Mesenteric fat pad (tissue), 1 donor: ENCODE measurements at regions not wholly inside any gene's neighbourhood (a gene's known extent, or its start where the extent isn't known, plus 50 kb on each side); places are given as distances from the start of the nearest gene placed in this dataset.
"Not testable (repeated sequence)": the region's sequence is repeated elsewhere in the genome, so short reads cannot be mapped to it uniquely, and the experiment has no call there.

Experiments used
- DNase-seq: peaks from one replicate; pipeline ENCODE4 v3.0.0-alpha.2; 2020; ENCODE audit warnings: low spot score
- donor health status: DM: yes; HTN: yes; CAD: no.

DNA sequence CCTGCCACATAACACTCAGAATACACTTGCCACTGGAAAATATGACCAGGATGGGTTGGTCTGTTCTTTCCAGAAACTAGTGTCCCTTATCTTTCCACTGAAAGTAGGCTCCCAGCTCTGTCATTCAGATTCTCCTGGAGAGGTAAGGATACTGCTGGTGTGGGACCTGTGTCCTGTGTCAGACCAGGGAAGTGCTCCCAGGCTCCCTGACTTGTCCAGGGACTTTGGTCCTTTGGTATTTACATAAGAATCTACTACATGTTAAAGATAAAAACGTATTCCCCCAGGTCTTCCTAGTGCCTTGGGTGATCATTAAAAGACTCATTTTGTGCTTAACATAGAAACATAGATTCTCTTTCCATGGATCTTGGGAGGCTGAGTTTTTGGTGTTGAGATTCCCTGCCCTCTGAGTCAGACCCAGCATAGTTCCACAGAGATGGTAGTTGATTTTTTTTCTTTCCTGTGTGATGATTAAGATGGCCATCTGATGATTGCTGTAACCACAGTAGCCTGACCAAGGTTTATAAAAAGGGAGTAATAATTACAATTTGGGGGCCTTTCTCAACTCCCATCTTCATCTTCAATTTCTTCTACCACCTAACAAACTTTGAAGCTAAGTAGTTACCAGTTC, 159.8 kb upstream of the JADE1 start:
- DNase-seq: no peak

DNA sequence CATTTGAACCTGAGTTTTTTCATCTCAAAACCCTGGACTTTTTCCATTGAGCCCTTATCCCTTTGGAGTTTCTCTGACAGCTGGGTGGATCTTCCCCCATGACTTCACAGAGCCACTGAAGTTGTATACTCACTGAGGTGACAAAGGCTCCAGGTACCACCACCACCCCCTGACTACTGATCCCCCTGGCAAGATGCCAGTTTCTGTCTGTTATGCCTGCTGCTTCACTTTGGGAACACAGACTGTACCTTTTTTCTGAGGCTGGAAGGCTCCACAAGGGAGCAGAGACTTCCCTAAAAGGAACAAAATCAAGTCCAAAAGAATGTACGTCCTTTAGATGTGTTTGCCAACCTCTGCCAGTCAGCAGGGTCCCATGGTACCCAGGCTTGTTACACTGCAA, 160.3 kb upstream of the JADE1 start:
- DNase-seq: no peak

DNA sequence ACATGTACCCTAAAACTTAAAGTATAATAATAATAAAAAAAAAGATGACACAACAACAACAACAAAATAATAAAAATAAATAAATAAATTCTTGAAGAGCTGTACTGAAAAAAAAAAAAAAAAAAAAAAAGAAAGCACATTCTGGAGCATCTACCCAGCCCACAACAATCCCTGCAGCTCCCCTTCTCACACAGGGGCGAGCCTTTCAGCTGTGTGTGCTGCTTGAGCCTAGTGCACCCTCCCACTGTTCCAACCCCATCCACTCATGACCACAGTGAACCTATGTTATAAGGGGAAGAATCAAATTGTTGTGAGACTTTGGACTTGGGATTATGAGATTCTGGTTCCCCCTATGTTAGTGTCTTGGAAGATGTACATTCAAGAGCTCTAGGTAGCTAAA, 161.5 kb upstream of the JADE1 start:
- DNase-seq: no peak

DNA sequence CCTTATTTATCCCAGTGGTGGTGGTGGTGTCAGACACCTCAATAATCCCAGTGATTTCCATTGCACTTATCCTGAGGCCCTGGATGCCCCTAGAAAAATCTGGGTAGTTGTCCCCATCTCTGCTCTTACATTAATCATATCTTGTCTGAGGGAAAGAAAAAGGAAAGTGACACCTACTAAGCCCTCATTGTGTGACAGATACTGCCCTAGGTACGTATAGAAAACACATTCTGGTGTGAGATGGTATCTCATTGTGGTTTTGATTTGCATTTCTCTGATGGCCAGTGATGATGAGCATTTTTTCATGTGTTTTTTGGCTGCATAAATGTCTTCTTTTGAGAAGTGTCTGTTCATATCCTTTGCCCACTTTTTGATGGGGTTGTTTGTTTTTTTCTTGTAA, 162.6 kb upstream of the JADE1 start:
- not testable (repeated sequence) for DNase-seq

DNA sequence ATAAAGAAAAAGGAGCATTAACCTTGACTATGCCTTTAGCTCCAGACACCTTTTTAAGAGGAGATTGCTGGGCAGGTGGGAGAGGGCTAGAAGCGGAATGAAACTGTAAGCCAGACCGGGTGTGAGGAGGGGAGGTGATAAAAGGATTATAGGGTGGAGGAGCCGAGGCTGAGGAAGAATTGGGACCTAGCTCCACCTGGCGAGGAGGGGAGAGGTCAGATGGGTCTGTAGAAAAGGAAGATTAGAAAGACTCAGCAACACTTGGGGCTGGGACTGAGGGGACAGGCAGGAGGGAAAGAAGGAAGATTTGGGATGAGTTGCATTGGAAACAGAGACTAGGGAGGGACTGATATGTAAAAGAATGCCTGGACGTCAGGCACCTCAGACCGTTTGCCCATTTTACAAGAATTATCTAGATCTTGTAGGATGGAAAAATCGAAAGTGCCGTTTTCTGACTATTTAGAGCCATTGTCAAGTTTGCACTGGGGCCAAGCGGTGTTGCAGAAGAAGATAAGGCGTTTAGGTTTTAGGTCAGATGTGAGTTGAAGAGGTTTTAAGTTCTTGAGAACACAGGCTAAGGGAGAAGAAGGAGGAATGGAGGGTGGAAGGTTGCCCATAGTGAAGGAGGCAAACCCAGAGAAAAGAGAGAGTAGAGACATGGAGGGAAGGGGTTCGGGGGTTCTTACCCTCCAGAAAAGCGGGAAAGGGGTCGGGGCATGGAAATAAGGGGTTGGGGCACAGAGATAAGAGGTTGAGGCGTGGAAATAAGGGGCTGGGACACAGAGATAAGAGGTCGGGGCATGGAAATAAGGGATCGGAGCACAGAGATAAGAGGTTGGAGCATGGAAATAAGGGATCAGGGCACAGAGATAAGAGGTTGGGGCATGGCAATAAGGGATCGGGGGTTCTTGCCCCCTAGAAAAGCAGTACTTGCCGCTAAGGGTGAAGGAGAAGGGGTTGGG, 164.5 kb upstream of the JADE1 start:
- DNase-seq: not testable (repeated sequence)

DNA sequence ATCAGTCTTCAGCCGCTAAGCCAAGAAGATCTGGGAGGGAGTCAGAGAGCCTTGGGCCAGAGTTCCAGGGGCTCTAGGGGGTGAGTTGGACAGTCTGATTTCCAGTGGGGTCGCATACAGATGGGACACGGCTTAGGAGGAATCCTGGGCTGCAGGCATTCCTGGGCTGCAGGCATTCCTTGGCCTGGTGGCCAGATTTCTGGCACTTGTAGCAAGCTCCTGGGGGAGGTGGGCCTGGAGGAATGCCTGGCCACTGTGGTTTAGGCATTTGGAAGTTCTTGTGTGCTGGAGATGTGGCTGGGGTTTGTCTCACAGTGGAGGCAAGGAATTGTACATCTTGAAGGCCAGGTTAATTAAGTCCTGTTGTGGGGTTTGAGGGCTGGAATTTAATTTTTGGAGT, 165.4 kb upstream of the JADE1 start:
- DNase-seq: not testable (repeated sequence)

DNA sequence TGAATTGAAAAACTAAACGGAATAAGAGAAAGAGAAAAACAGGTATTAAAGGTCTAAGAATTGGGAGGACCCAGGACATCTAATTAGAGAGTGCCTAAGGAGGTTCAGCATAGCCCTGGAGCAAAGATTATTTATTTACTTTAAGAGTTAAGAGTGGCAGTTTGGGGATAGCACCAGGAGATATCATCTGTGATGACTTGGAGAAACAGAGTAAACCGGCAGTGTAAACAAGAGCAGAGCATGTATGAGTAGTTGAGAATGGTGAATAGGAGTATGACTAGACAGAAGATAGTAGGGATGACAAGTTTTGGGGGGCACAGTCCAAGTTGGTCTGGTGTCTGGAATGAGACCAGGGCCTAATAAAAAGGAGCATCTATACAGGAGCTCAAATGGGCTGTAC, 167.9 kb upstream of the JADE1 start:
- DNase-seq: not testable (repeated sequence)

DNA sequence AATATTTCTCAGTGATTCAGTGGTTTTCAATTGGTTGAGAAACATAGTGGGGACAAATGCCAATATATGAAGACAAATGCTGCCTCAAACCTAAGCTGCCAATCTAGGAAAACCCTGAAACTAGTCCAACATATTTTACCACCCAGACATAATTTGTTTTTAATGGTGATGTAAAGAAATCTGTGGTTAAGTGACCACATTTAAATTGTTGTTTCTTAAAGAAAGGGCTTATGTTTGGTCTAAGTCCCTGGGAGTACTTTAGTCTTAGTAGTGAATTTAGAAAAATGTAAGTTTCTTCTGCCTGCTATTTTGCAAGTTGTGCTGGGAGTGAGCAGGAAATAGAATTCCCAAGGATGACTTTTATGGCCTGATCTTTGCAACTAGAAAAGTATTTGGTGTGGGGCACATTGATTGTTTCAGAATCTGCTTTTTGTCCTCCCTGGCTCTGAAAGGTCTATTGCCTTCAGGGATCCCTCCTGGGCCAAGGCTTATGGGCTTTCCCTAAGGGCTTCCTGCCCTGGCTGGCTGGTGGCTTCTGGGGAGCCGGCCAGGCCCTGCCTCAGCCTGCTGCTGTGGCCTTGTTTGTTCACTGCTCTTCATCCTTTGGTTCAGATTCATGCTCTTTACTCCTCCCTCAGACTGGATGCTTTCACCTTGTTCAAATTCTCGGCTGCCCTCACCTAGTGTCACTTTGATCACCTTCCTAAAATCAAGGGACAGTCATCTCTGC, 169.8 kb upstream of the JADE1 start:
- no peak for DNase-seq

DNA sequence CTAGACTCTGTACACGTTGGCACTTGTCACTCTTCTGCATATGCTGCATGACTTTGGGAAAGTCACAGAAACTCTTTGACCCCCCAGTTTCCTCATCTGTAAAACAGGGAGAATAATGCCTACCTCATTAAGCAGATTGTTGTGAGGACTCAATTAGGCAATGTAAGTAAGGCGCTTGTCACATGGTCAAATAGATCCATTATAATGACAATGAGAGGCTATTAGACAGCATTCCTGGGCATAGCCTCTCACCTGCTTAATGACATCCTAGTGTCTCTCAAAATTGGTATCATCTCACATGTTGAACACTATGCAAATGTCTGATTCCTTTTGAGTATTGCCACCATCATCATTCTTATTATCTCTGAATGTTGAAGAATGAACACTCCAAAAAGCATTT, 172.6 kb upstream of the JADE1 start:
- no peak for DNase-seq

DNA sequence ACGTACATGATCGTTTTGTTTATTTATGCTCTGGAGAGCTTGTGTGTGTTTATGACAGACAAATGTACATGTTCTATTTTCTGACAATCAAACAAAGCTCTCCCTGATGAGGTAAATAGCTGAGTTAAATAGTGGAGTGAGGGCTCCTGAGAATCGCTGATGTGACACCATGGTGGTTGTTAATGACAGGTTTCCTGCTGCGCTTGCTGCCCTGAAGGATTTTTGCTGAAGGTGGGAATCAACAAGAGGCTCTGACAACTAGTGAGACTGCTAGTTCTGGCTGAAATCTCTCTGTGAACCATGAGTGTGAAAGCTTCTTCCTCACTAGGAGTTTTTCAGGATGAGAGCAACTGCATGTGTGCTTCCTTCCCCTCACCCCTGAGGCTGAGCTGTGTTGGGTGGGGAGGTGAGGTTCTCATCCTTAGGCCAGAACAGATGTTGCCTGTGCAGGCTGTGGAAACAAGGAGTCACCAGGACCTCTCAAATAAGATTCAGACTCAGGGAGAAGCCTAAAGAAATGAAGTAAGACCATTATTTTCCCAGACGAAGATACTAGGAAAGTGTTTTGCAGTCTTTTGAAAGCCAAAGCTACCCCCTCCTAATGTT, 173.4 kb upstream of the JADE1 start:
- DNase-seq: no peak

DNA sequence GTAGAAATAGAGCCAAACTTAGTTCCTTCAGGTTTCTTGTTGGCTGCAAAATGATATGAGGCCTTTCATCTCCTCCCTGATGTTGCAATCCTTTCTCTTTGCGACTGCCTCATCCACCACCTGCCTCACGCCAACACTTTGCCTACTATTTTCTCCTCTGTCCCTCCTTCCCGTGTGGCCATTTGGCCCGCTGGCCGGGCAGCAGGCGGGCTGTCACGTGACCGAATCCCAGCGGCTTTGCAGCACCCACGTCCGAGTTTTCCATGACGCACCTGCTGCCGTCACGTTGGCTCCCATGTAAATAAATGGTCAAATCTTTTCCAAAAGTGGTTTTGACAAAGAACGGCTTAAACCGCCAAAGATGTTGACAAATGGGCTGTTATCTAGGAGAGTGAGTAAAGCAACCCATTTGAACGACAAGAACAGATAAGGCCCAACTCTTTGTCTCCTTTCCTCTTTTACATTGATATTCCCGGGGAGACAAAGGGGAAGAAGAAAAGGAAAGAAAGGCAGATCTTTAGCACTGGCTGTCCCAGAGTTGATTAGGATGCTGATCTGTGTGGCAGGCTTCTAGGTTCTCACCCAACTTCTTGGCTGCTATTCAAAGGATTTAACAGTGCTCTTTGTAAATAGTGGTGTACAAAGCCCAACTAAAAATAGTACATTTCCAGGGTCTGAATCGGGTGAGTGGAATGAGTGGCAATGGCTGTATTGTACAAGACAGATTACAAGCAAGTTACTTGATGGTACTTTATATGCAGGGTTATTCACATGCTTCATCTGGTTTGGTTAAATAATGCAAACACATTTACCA, 174.2 kb upstream of the JADE1 start:
- no peak for DNase-seq

DNA sequence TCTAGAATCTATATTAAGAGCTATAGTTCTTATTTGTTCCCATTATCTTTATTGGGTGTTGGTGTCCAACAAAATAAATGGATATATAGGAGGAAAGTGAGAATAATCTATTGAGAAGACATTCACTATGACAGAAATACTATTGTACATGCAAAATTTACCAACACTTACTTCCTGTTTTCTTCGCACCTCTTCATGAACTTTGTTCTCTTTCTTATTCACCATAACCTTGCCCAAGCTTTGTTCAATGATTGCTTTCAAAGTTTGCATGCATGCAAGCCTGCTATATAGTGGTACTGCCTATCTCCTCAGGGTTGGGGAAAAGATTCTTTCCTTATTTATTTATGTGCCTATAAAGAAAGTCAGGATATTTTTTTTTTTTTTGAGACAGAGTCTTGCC, 176.4 kb upstream of the JADE1 start:
- no peak for DNase-seq

DNA sequence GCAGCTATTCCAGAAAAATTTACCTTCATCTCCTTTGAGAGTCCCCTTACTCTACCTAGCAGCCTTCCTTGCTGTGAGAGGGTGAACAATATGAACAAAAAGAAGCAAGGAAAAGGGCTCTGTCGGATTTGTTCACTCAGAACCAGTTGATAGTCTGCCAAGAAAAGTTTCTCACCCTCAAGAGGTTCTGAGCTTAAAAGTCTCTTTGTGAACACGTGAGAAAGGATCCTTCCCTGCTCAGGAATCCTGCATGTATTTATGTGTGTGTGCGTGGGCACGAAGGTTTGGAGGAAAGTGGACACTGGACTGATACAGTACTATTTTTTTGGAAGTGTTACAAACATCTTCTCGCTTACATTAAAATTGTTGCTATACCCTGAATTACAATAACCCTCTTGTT, 178.6 kb upstream of the JADE1 start:
- no peak for DNase-seq

DNA sequence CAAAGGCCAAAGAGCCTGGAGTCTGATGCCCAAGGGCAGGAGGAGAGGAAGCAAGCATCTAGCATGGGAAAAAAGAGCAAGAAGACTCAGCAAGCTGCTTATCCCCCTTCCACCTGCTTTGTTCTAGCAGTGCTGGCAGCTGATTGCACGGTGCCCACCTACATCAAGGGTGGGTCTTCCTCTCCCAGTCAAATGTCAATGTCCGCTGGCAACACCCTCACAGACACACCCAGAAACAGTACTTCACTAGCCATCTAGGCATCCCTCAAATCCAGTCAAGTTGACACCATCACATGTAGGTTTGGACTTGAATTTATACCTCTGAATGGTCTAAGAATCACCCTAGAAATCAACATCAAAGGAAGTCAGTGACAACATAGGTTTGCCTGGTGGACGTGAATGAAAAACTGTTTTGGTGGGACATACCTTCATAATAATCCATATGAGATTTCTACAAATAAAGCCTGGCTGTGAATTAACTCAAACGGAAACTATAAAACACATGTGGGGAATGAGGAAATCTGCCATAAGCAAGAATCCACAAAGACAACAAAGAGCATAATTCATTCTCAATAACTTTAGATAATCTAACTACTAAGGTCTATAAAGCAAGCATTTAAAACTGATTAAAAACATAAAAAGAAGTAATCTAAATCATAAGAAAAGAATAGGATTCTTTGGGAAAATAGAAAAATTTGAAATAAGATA, 185.8 kb upstream of the JADE1 start:
- DNase-seq: no peak

DNA sequence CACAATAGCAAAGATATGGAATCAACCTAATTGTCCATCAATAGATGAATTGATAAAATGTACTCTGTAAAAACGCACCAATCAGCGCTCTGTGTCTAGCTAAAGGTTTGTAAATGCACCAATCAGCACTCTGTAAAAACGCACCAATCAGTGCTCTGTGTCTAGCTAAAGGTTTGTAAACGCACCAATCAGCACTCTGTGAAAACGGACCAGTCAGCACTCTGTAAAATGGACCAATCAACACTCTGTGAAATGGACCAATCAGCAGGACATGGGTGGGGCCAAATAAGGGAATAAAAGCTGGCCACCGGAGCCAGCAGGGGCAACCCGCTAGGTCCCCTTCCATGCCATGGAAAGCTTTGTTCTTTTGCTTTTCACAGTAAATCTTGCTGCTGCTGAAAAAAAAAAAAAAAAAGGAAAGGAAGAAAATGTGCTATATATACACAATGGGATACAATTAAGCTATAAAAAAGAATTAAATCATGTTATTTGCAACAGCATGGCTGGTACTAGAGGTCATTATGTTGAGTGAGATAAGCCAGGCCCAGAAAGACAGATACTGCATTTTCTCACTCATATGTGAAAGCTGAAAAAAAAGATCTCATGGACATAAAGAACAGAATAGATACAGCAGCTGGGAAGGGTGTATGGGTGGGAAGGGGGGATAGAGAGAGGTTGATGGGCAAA, 189.1 kb upstream of the JADE1 start:
- DNase-seq: not testable (repeated sequence)

DNA sequence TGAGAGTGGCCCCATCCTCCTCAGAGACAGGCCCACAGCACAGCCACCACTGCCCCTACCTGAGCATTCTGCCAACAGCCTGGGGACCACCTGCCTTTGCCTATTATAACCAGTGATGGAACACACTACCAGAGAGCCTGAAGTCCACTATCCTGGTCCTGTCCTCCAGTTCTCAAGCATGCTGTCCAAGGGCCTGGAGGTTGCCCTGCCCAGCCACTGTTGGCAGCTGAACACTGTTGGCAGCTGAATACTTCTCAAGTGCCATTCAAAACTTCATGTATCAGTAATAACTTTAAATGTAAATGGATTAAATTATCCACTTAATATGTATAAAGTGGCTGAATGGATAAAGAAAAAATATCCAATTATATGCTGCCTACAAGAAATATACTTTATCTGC, 194.3 kb upstream of the JADE1 start:
- DNase-seq: no peak

DNA sequence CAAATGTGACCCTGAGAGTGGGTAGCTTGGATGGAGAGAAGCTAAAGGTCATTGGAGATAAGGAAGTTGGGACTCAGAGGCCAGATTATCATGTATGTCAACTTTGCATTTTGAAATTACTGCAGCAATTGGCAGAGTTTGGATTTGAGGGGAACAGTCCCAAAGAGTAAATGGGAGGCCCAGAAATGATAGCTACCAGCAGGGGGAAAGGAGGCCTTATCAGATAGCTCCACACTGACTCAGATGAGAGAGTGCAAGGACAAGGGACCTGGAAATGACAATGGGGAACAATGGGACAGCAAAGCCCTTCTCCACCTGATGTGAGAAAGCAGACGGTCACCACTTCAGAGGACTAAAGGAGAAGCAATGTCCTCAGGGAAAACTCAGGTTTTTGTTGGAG, 201.5 kb upstream of the JADE1 start:
- DNase-seq: no peak

DNA sequence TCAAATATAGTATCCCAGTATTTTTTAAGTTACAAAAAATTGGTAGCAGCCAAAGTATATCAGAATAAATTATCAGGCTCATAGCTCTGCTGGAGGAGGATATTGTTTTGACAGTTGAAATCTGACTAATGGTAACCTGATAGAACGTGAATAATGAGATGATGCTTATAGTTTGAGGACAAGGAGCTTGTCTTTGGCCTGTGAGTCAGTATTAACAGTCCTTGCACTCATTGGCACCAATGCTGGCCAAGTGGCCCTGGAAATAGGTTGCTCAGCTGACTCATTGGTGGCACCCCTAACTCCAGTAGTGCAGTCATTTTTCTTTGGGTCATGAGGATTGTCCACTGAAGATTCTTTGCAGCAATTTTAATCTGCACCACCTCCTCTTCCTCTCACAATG, 203.3 kb upstream of the JADE1 start:
- no peak for DNase-seq

DNA sequence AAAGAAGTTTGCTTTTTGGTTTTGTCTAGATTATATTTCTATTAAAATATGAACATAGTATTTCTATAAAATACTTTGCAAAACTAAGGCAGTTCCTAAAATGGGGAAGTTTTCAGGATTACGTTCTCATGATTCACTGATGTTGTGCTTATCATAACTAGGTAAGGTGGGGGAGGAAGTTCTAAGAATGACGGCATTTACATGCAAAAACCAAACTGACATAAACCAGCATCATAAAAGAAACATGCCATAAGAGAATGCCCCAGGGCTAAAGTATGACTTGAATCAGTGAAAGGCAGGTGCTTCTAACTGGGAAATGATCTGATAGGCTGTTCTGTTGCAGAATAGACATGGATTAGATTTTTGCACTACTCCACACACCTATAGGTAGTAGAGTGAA, 204.7 kb upstream of the JADE1 start:
- DNase-seq: no peak

DNA sequence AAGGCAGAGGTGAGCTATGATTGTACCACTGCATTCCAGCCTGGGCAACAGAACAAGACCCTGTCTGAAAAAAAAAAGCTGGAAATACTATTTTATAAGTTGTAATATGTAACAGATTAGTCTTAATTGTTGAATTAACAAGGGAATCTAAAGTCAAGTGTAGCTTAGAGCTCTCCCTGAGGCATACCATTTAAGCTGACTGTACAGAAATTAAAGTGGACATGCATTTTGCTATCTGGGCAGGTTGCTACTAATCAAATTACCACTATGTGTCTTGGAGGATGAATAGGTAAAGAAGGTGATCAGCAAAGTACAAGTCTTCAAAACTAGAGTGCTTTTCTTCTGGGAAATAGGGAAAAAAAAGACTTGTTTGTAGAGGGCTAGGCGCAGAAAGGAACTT, 205.3 kb upstream of the JADE1 start:
- no peak for DNase-seq
